GM12878 (cell line): ENCODE measurements at regions not wholly inside any gene's neighbourhood (a gene's known extent, or its start where the extent isn't known, plus 50 kb on each side); places are given as distances from the start of the nearest gene placed in this dataset.

Source experiments
- ATAC-seq: fragments of 200-7000 bp; cut with Tn5 transposase; 3 replicates; pipeline ENCODE4 v1.9.1; 2020; ENCODE audit warnings: mild to moderate bottlenecking, moderate library complexity
- BruUV-seq: library from RNA; stranded (reverse); fragments of 400-500 nt; replicated peaks from 2 replicates; lab custom pipeline; 2021; lab: Mats Ljungman, UMichigan
- CTCF ChIA-PET: fragments of 300-600 bp; sonication (Branson Sonifier 250); formaldehyde crosslinking; extraction: SDS; loops from one replicate; lab custom pipeline; 2021; ENCODE audit warnings: inconsistent platforms; lab: Yijun Ruan, JAX
- POLR2A ChIA-PET: fragments of 350-600 bp; formaldehyde crosslinking; extraction: SDS; loops from one replicate; lab custom pipeline; 2021; ENCODE audit warnings: inconsistent platforms; lab: Charles Lee
- RAD21 ChIA-PET: fragments of 300-600 bp; sonication (Branson Sonifier 250); formaldehyde crosslinking; loops from one replicate; lab custom pipeline; 2023; ENCODE audit warnings: antibody characterized with exemption; ENCODE audit not compliant: unreplicated experiment; lab: Charles Lee
- SMC1A ChIA-PET: fragments of 300-600 bp; sonication (Branson Sonifier 250); formaldehyde crosslinking; loops from one replicate; lab custom pipeline; 2023; ENCODE audit not compliant: unreplicated experiment, uncharacterized antibody; lab: Charles Lee
- DNase-seq: peaks from one replicate; pipeline ENCODE4 v3.0.0-alpha.2; 2011; ENCODE audit warnings: low read depth, low spot score
- FAIRE-seq: peaks from 3 replicates; lab custom pipeline; 2011; peaks lifted over from hg19 to GRCh38; lab: Jason Lieb, UNC
- H2AFZ ChIP-seq: 2 replicates; pipeline ENCODE4 v1.6.0; 2011; ENCODE audit warnings: low read depth, low read length, control low read depth; ENCODE audit not compliant: control insufficient read depth
- H3K27ac ChIP-seq: 2 replicates; pipeline ENCODE4 v1.5.1; 2011; ENCODE audit warnings: control low read depth; ENCODE audit not compliant: control insufficient read depth, insufficient read depth
- H3K27me3 ChIP-seq, 2 experiments: replicated peaks in 1 of 2; 2 replicates each; pipeline versions ENCODE4 v1.6.0 to v1.6.1; 2011; ENCODE audit warnings: low read length in 1 of 2; ENCODE audit not compliant: control insufficient read depth in 2 of 2, insufficient read depth in 2 of 2
- H3K36me3 ChIP-seq, 2 experiments: 2 replicates each; pipeline ENCODE4 v1.5.1; 2011; ENCODE audit warnings: low read length in 1 of 2; ENCODE audit not compliant: control insufficient read depth in 2 of 2, insufficient read depth in 2 of 2
- H3K4me1 ChIP-seq: 2 replicates; pipeline ENCODE4 v1.6.1; 2011; ENCODE audit warnings: mild to moderate bottlenecking, low read length, moderate library complexity, mixed read lengths; ENCODE audit not compliant: control insufficient read depth, insufficient read depth
- H3K4me2 ChIP-seq: 2 replicates; pipeline ENCODE4 v1.6.0; 2011; ENCODE audit warnings: control low read depth; ENCODE audit not compliant: control insufficient read depth, insufficient read depth
- H3K4me3 ChIP-seq: fragments of 200-600 bp; sonication (generic); 2 replicates; pipeline ENCODE4 v1.5.1; 2016
- H3K79me2 ChIP-seq: 2 replicates; pipeline ENCODE4 v1.6.0; 2011; ENCODE audit warnings: low read length; ENCODE audit not compliant: control insufficient read depth, insufficient read depth
- H3K9ac ChIP-seq: 2 replicates; pipeline ENCODE4 v1.8.0; 2011; ENCODE audit warnings: low read length, control low read depth, mixed read lengths; ENCODE audit not compliant: control insufficient read depth, insufficient read depth
- H3K9me3 ChIP-seq: replicated peaks from 3 replicates; pipeline ENCODE4 v1.5.1; 2011; ENCODE audit warnings: mild to moderate bottlenecking, low read length; ENCODE audit not compliant: control insufficient read depth, insufficient read depth
- H4K20me1 ChIP-seq: 2 replicates; pipeline ENCODE4 v1.6.0; 2011; ENCODE audit not compliant: control insufficient read depth, insufficient read depth
- CEBPZ ChIP-seq: fragments of 150-350 bp; IDR thresholded peaks from 2 replicates; pipeline ENCODE4 v1.6.1; 2016; ENCODE audit warnings: low read depth, low read length
- CREB1 ChIP-seq: IDR thresholded peaks from 2 replicates; pipeline ENCODE4 v1.6.1; 2012; ENCODE audit warnings: low read depth, mild to moderate bottlenecking, inconsistent platforms
- GABPA ChIP-seq: IDR thresholded peaks from 2 replicates; pipeline ENCODE4 v1.6.1; 2014; ENCODE audit warnings: antibody characterized with exemption, low read depth, mild to moderate bottlenecking, inconsistent platforms
- HSF1 ChIP-seq: fragments of 150-350 bp; IDR thresholded peaks from 2 replicates; pipeline ENCODE4 v1.6.1; 2014; ENCODE audit warnings: mild to moderate bottlenecking, low read depth, low read length
- POLR2AphosphoS2 ChIP-seq: IDR thresholded peaks from 2 replicates; pipeline ENCODE4 v1.6.1; 2011; ENCODE audit warnings: low read depth, mild to moderate bottlenecking, low read length, improper control_type of control experiment, moderate library complexity
- SP1 ChIP-seq: IDR thresholded peaks from one replicate; pipeline ENCODE4 v1.6.1; 2011; ENCODE audit warnings: low read depth, low read length
- STAT3 ChIP-seq: IDR thresholded peaks from 2 replicates; pipeline ENCODE4 v1.6.1; 2011; ENCODE audit warnings: low read depth, low read length, improper control_type of control experiment
- SUPT20H ChIP-seq: IDR thresholded peaks from 2 replicates; pipeline ENCODE4 v1.6.1; 2011; ENCODE audit warnings: low read depth, mild to moderate bottlenecking, low read length, moderate library complexity, borderline replicate concordance; ENCODE audit not compliant: control insufficient read depth
- YY1 ChIP-seq: IDR thresholded peaks from 2 replicates; pipeline ENCODE4 v1.6.1; 2011; ENCODE audit warnings: low read depth, mild to moderate bottlenecking, low read length
- WGBS: methylation state at CpG from one replicate; pipeline ENCODE4 v1.1.6; 2016; ENCODE audit warnings: low lambda C conversion rate; ENCODE audit not compliant: insufficient replicate concordance, insufficient coverage; ENCODE audit errors: missing lambda C conversion rate; 5-methylcytosine and 5-hydroxymethylcytosine counted together
- in situ Hi-C: fragments of 300-500 bp; cut with MboI; formaldehyde crosslinking; loops from 9 replicates; pipeline ENCODE4 v1.14.3; 2018; ENCODE audit warnings: mixed read lengths
- intact Hi-C: fragments of 100-400 bp; cut with micrococcal nuclease; formaldehyde crosslinking; loops from one replicate; pipeline ENCODE4 v1.14.2; 2022; ENCODE audit not compliant: unreplicated experiment
- TF ChIP-seq, protein P1 (sequence below): fragments of 450-650 bp; IDR thresholded peaks from 2 replicates; pipeline ENCODE4 v1.6.1; 2017; ENCODE audit warnings: borderline replicate concordance

GRCh38 chr16:55249936-55250335 lies 74.1 kb upstream of the IRX6 start:
- 54% methylated on average over 1 of the region's 1 CpG for WGBS
- no TSS peak for BruUV-seq
- ChIA-PET POLR2A (no interaction called here), CTCF (no interaction called here), RAD21 (no interaction called here), SMC1A (no interaction called here)
- no peak overlapping the region for H2AFZ ChIP-seq
- no peaks in the 10 kb centered on the region for H4K20me1 ChIP-seq
- H3K79me2 ChIP-seq, result no peaks in the 10 kb centered on the region
- no peaks in the 10 kb centered on the region for H3K27me3 ChIP-seq
- DNase-seq (no peak), ATAC-seq (no peak), FAIRE-seq (no peak)
- H3K9me3 ChIP-seq, result no peaks in the 10 kb centered on the region
- no peak overlapping the region for H3K4me2 ChIP-seq
- H3K9ac ChIP-seq, result no peak overlapping the region
- intact Hi-C loops (no loop called here), in situ Hi-C loops (loop anchor here (25.0 kb wide), 1 partner anchor 1688 kb away; no protein-coding TSS in a partner anchor)
- no peak overlapping the region for H3K27ac ChIP-seq
- TF ChIP-seq YY1, result no peak
- no peak for TF ChIP-seq SUPT20H
- no peak for TF ChIP-seq STAT3
- no peak for TF ChIP-seq CREB1
- no peak for TF ChIP-seq GABPA
- TF ChIP-seq, protein P1, sequence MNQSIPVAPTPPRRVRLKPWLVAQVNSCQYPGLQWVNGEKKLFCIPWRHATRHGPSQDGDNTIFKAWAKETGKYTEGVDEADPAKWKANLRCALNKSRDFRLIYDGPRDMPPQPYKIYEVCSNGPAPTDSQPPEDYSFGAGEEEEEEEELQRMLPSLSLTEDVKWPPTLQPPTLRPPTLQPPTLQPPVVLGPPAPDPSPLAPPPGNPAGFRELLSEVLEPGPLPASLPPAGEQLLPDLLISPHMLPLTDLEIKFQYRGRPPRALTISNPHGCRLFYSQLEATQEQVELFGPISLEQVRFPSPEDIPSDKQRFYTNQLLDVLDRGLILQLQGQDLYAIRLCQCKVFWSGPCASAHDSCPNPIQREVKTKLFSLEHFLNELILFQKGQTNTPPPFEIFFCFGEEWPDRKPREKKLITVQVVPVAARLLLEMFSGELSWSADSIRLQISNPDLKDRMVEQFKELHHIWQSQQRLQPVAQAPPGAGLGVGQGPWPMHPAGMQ, result no peak
- no peak for TF ChIP-seq SP1
- TF ChIP-seq HSF1, result no peak
- no peak for TF ChIP-seq CEBPZ
- no peak for TF ChIP-seq POLR2AphosphoS2
- no peaks in the 10 kb centered on the region for H3K36me3 ChIP-seq
- H3K4me1 ChIP-seq, result no peaks in the 10 kb centered on the region
- no peak overlapping the region for H3K4me3 ChIP-seq
